HG02973 (cell line): ENCODE measurements at regions not wholly inside any gene's neighbourhood (a gene's known extent, or its start where the extent isn't known, plus 50 kb on each side); places are given as distances from the start of the nearest gene placed in this dataset.
"Not testable (repeated sequence)": the region's sequence is repeated elsewhere in the genome, so short reads cannot be mapped to it uniquely, and the experiment has no call there.

Experiments used
- ATAC-seq: cut with Tn5 transposase; IDR thresholded peaks from one replicate; pipeline ENCODE4 v1.9.1; 2021; ENCODE audit warnings: moderate library complexity; ENCODE audit not compliant: unreplicated experiment

- no peak for ATAC-seq
Observed at GRCh38 chr9:88917375-88917774, 73.9 kb upstream of the S1PR3 start.

- ATAC-seq = not testable (repeated sequence)
Observed at GRCh38 chr9:88918537-88918936, 72.7 kb upstream of the S1PR3 start.

- no peak for ATAC-seq
Observed at GRCh38 chr9:88920645-88921044, 70.6 kb upstream of the S1PR3 start.

DNA sequence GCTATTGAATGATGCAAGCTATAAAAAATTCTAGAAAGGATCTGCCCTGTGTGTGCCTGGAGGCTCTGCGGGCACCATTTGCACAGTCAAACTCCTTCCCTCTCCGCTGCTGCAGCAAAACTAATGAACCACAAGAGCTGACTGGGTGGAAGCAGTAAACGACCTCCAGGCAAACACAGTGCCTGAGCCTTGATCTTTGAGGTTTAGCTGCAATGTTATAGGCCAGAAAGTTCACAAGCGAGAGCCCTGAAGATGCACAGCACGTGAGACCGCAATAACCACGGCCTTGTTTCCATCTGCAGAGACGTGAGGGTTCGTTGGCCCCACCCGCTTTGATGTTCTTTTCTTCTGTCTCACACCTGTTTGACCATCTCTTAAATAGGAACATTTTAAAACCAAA lies 69.2 kb upstream of the S1PR3 start:
- no peak for ATAC-seq

DNA sequence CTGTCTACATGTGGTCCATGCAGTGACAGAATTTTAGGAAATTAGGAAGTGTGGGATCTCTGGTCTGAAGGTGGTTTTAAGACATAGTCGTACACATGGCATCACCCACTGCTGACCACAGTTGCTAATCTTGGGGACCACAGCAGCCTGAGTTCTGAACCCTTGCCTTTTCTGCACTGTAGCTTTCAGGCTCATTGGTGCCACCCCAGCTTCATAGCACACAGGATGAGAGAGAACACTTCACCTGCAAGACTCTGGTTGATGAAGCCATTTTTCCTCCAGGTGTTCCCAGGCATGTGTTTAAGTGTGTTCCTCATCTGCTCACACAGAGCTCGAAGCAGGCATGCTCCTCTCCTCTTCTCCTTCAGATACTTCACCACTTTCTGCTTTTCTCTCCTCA lies 68.2 kb upstream of the S1PR3 start:
- ATAC-seq = no peak

- no peak for ATAC-seq
Observed at GRCh38 chr9:88923653-88924288, 67.5 kb upstream of the S1PR3 start.

- no peak for ATAC-seq
Observed at GRCh38 chr9:88925481-88925880, 65.8 kb upstream of the S1PR3 start.

- no peak for ATAC-seq
Observed at GRCh38 chr9:88926781-88927505, 64.3 kb upstream of the S1PR3 start.

DNA sequence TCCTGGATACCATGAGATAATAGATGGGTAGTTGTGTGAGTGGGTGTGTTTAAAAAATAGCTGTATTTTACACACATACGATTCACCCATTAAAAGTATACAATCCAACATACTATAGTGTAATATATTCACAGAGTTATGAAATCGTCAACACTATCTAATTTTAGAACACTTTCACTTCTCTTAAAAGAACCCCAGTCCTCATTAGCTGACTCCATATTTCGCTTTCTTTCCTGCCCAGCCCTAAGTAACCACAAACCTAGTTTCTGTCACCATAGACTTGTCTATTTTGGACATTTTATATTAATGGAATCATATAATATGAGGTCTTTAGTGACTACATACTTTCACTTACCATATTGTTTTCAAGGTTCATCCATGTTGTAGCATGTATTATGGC lies 63.8 kb upstream of the S1PR3 start:
- peak; percentile 84 for ATAC-seq

- ATAC-seq = no peak
Observed at GRCh38 chr9:88930716-88931115, 60.6 kb upstream of the S1PR3 start.

- no peak for ATAC-seq
Observed at GRCh38 chr9:88932766-88933165, 58.5 kb upstream of the S1PR3 start.

GRCh38 chr9:88933607-88934379 lies 57.5 kb upstream of the S1PR3 start:
- ATAC-seq = no peak

DNA sequence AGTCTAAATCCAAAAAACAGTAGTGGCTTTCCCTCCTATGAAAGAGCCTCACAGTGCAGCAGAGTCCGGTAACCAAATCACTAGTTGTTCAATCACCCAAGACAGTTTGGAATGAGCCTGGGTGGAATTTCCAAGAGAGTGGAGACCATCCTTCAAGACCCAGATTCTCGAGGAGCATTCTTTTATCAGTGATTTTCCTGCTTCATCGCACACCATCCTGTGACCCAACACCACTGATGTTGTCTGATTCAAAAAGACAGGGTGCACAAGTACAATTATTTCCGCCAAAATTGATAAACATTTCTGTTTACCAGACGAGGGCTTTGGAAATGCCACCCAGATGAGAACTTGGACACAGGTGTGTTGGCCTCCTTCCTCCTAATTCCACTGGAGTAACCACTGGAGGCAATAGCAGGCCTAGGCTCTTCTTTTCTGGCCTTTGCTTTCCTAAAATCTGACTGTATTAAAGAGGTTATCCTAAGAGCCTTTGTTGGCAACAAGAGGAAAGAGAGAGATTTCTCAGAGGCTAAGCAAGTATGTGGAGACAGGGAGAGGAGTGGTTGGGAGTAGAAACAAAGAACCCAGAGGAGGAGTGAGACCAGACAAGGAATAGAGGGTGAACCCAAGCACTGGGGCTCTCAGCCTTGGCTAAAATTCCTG lies 56.3 kb upstream of the S1PR3 start:
- ATAC-seq = no peak

GRCh38 chr9:88936132-88936531 lies 55.1 kb upstream of the S1PR3 start:
- no peak for ATAC-seq

- no peak for ATAC-seq
Observed at GRCh38 chr9:88936668-88937067, 54.6 kb upstream of the S1PR3 start.

GRCh38 chr9:88937248-88937647 lies 54.0 kb upstream of the S1PR3 start:
- no peak for ATAC-seq

GRCh38 chr9:88938189-88938588 lies 53.1 kb upstream of the S1PR3 start:
- no peak for ATAC-seq
